Right lobe of liver (tissue), 4 donors: ENCODE measurements at regions not wholly inside any gene's neighbourhood (a gene's known extent, or its start where the extent isn't known, plus 50 kb on each side); places are given as distances from the start of the nearest gene placed in this dataset.
"Not testable (repeated sequence)": the region's sequence is repeated elsewhere in the genome, so short reads cannot be mapped to it uniquely, and the experiment has no call there.

ENCODE experiments used
- CTCF ChIP-seq, 4 donors: fragments of 200-600 bp in 3 of 4; fragments of 450-650 bp in 1 of 4; IDR thresholded peaks; one replicate each; pipeline versions ENCODE4 v1.5.1 to v1.8.0; 2016 to 2022; ENCODE audit warnings: antibody characterized with exemption in 4 of 4, mild to moderate bottlenecking in 2 of 4
- POLR2A ChIP-seq: fragments of 450-650 bp; IDR thresholded peaks from one replicate; pipeline ENCODE4 v1.6.1; 2017; ENCODE audit warnings: antibody characterized with exemption, mild to moderate bottlenecking
- donor health status: DM: no; HTN: no; CAD: no.
- donor health status: DM: no; HTN: no; CAD: no.
- donor health status: DM: no; HTN: yes; CAD: no.

GRCh38 chr2:91476244-91476935 is 2784.9 kb downstream of the RPIA start:
- TF ChIP-seq CTCF (IDR thresholded peaks at IDR 0.05); POLR2A: not testable (repeated sequence)
